GM12872 (cell line): ENCODE measurements at regions not wholly inside any gene's neighbourhood (a gene's known extent, or its start where the extent isn't known, plus 50 kb on each side); places are given as distances from the start of the nearest gene placed in this dataset.

ENCODE experiments used
- CTCF ChIP-seq: IDR thresholded peaks from 3 replicates; pipeline ENCODE4 v1.5.1; 2011; ENCODE audit warnings: low read depth, mild to moderate bottlenecking, low read length, moderate library complexity; ENCODE audit not compliant: insufficient read depth

- TF ChIP-seq CTCF: no peak
Measured at GRCh38 chr4:123209436-123209835, 187.2 kb upstream of the SPRY1 start.

GRCh38 chr4:123215536-123215935 lies 181.1 kb upstream of the SPRY1 start:
- no peak for TF ChIP-seq CTCF

GRCh38 chr4:123216543-123216942 lies 180.1 kb upstream of the SPRY1 start:
- no peak for TF ChIP-seq CTCF

- TF ChIP-seq CTCF: no peak
Measured at GRCh38 chr4:123216946-123217345, 179.6 kb upstream of the SPRY1 start.

GRCh38 chr4:123217664-123218063 lies 178.9 kb upstream of the SPRY1 start:
- no peak for TF ChIP-seq CTCF

GRCh38 chr4:123218981-123219380 lies 177.6 kb upstream of the SPRY1 start:
- TF ChIP-seq CTCF: no peak

- no peak for TF ChIP-seq CTCF
Measured at GRCh38 chr4:123229286-123229685, 167.3 kb upstream of the SPRY1 start.

- TF ChIP-seq CTCF: no peak
Measured at GRCh38 chr4:123230061-123230460, 166.5 kb upstream of the SPRY1 start.
